ENCODE measurements at regions not wholly inside any gene's neighbourhood (a gene's known extent, or its start where the extent isn't known, plus 50 kb on each side); places are given as distances from the start of the nearest gene placed in this dataset.

GRCh38 chr7:42774436-42774835 is 137.4 kb downstream of the C7orf25 start (continued):
- TF ChIP-seq ZBTB1 (CRISPR knock-in tag; IDR thresholded peaks at IDR 0.05; ENCODE audit: borderline replicate concordance, low read depth): no peak
- TF ChIP-seq STAT5B (CRISPR knock-in tag; IDR thresholded peaks at IDR 0.05): no peak
- no peak for TF ChIP-seq ATF6 (CRISPR knock-in tag; IDR thresholded peaks at IDR 0.05)

- H3K36me3 ChIP-seq (ENCODE audit: control insufficient read depth, insufficient read depth, low read length): no peaks in the 10 kb centered on the region
- no TSS peak for BruUV-seq (replicated peaks)
- no peak overlapping the region for H2AFZ ChIP-seq (ENCODE audit: low read depth, low read length)
- in situ Hi-C loops (cut with MboI) (no loop called here), intact Hi-C loops (cut with micrococcal nuclease) (no loop called here)
- 0 out of 5 replicates have a peak, but pooled peaks cover 0 to 6% of the 10 kb centered on the region in 2 experiments for H3K27me3 ChIP-seq (ENCODE audit: control insufficient read depth in 2 of 2, insufficient read depth in 2 of 2, low read length in 2 of 2)
- no peak for ATAC-seq
- H3K9me3 ChIP-seq (replicated peaks; ENCODE audit: control insufficient read depth, insufficient read depth, low read depth, low read length): no peaks in the 10 kb centered on the region
- 2% methylated on average over 3 of the region's 3 CpGs for WGBS (ENCODE audit: insufficient coverage, low coverage, missing lambda C conversion rate)
- no peak overlapping the region for H3K27ac ChIP-seq (ENCODE audit: extremely low read depth, low read depth, low read length)
- H3K9ac ChIP-seq (ENCODE audit: insufficient read depth in 1 of 2, low read depth in 2 of 2, low read length in 2 of 2): no peak overlapping the region
- ChIA-PET POLR2A (no interaction called here), CTCF (ENCODE audit: low intra/inter-chr PET ratio) (no interaction called here)
- DNase-seq (ENCODE audit: extremely low read depth in 1 of 4, low spot score in 3 of 4): no peak
- no peaks in the 10 kb centered on the region for H3K9me1 ChIP-seq (ENCODE audit: control insufficient read depth, insufficient read depth, low read length)
- H3K4me1 ChIP-seq (replicated peaks in 1 of 2; ENCODE audit: control insufficient read depth in 2 of 2, insufficient read depth in 2 of 2, low read length in 2 of 2): no peaks in the 10 kb centered on the region
- no peak overlapping the region for H3K4me3 ChIP-seq
- FAIRE-seq: no peak
- no peaks in the 10 kb centered on the region for H3K79me2 ChIP-seq (ENCODE audit: control insufficient read depth, insufficient read depth, low read length)
- no peaks in the 10 kb centered on the region for H4K20me1 ChIP-seq (replicated peaks; ENCODE audit: control insufficient read depth, insufficient read depth, low read length)
- H3K4me2 ChIP-seq (ENCODE audit: insufficient read depth, low read length): no peak overlapping the region
- no peak for TF ChIP-seq ZNF347 (CRISPR knock-in tag; IDR thresholded peaks at IDR 0.05; ENCODE audit: low read depth)
- no peak for TF ChIP-seq MECOM (CRISPR knock-in tag; IDR thresholded peaks at IDR 0.05)
- no peak for TF ChIP-seq IRF9 (tag; IDR thresholded peaks at IDR 0.05)
- no peak for TF ChIP-seq ZNF124 (CRISPR knock-in tag; IDR thresholded peaks at IDR 0.05)
- no peak for TF ChIP-seq ZNF143 (CRISPR knock-in tag; IDR thresholded peaks at IDR 0.05)
- no peak for TF ChIP-seq ZNF24 (IDR thresholded peaks at IDR 0.05)
- no peak for TF ChIP-seq MITF (IDR thresholded peaks at IDR 0.05)
- TF ChIP-seq BDP1 (IDR thresholded peaks at IDR 0.05; ENCODE audit: insufficient read depth, insufficient read length): no peak
- no peak for TF ChIP-seq HOXB6 (CRISPR knock-in tag; IDR thresholded peaks at IDR 0.05; ENCODE audit: borderline replicate concordance)
- TF ChIP-seq GATAD2B (IDR thresholded peaks at IDR 0.05; ENCODE audit: borderline replicate concordance): no peak
- TF ChIP-seq NEUROD1 (IDR thresholded peaks at IDR 0.05; ENCODE audit: borderline replicate concordance, low read depth, low read length, partially characterized antibody): no peak
- no peak for TF ChIP-seq ZSCAN29 (IDR thresholded peaks at IDR 0.05)
- no peak for TF ChIP-seq FOXO4 (CRISPR knock-in tag; IDR thresholded peaks at IDR 0.05)
- no peak for TF ChIP-seq NFXL1 (CRISPR knock-in tag; IDR thresholded peaks at IDR 0.05)
- no peak for TF ChIP-seq ZSCAN32 (CRISPR knock-in tag; IDR thresholded peaks at IDR 0.05)
- TF ChIP-seq ZNF133 (CRISPR knock-in tag; IDR thresholded peaks at IDR 0.05): no peak
These were observed 141.8 kb downstream of the C7orf25 start for GRCh38 chr7:42770114-42770513.

All from K562 (cell line).